WTC11 (cell line): ENCODE measurements at regions not wholly inside any gene's neighbourhood (a gene's known extent, or its start where the extent isn't known, plus 50 kb on each side); places are given as distances from the start of the nearest gene placed in this dataset.

Source experiments
- ATAC-seq: fragments of 200-7000 bp; cut with Tn5 transposase; 2 replicates; pipeline ENCODE4 v1.10.0; 2021; ENCODE audit warnings: mild to moderate bottlenecking, moderate library complexity
- CTCF ChIA-PET: fragments of 300-600 bp; sonication (Branson Sonifier 250); formaldehyde crosslinking; loops from one replicate; lab custom pipeline; 2021; ENCODE audit warnings: antibody characterized with exemption; lab: Charles Lee
- POLR2A ChIA-PET: fragments of 350-600 bp; sonication (Branson Sonifier 250); formaldehyde crosslinking; loops from one replicate; lab custom pipeline; 2021; ENCODE audit warnings: antibody characterized with exemption; lab: Charles Lee
- DNase-seq: peaks from one replicate; pipeline ENCODE4 v3.0.0; 2021; ENCODE audit warnings: low spot score
- H3K27ac Mint-ChIP-seq: 2 replicates; pipeline ENCODE4 v1.8.0; 2021; ENCODE audit warnings: mixed read lengths
- H3K27me3 Mint-ChIP-seq: 2 replicates; pipeline ENCODE4 v1.8.0; 2021; ENCODE audit warnings: low read depth, mild to moderate bottlenecking, moderate library complexity, mixed read lengths
- H3K36me3 Mint-ChIP-seq: 2 replicates; pipeline ENCODE4 v1.8.0; 2021; ENCODE audit warnings: mixed read lengths
- H3K4me1 Mint-ChIP-seq: 2 replicates; pipeline ENCODE4 v1.8.0; 2022; ENCODE audit warnings: mixed read lengths
- H3K4me3 Mint-ChIP-seq: 2 replicates; pipeline ENCODE4 v1.8.0; 2021; ENCODE audit warnings: mild to moderate bottlenecking, moderate library complexity, mixed read lengths
- H3K9me3 Mint-ChIP-seq: 2 replicates; pipeline ENCODE4 v1.8.0; 2021; ENCODE audit warnings: mixed read lengths
- ATF1 ChIP-seq: sonication (generic); formaldehyde crosslinking; IDR thresholded peaks from 2 replicates; pipeline ENCODE4 v1.8.1; 2023; ENCODE audit warnings: mild to moderate bottlenecking, moderate library complexity, missing genetic modification reagents
- CREM ChIP-seq: sonication (generic); formaldehyde crosslinking; IDR thresholded peaks from 2 replicates; pipeline ENCODE4 v1.8.1; 2022; ENCODE audit warnings: mild to moderate bottlenecking, missing genetic modification reagents, moderate library complexity
- ETV6 ChIP-seq: sonication (generic); formaldehyde crosslinking; IDR thresholded peaks from 2 replicates; pipeline ENCODE4 v1.8.1; 2022; ENCODE audit warnings: mild to moderate bottlenecking, missing genetic modification reagents
- GABPB1 ChIP-seq: sonication (generic); formaldehyde crosslinking; IDR thresholded peaks from 2 replicates; pipeline ENCODE4 v1.8.1; 2023; ENCODE audit warnings: mild to moderate bottlenecking, missing genetic modification reagents
- GTF2I ChIP-seq: fragments of 250-450 bp; sonication (Bioruptor Pico); conservative IDR thresholded peaks from 2 replicates; pipeline ENCODE4 v1.4.0; 2021; ENCODE audit warnings: mild to moderate bottlenecking
- NFE2L1 ChIP-seq: sonication (generic); formaldehyde crosslinking; IDR thresholded peaks from 2 replicates; pipeline ENCODE4 v1.8.1; 2023; ENCODE audit warnings: missing genetic modification reagents
- PRRX2 ChIP-seq: fragments of 250-450 bp; sonication (Bioruptor Pico); IDR thresholded peaks from 2 replicates; pipeline ENCODE4 v1.8.0; 2021; ENCODE audit warnings: mild to moderate bottlenecking
- RORB ChIP-seq: fragments of 250-450 bp; sonication (Bioruptor Pico); IDR thresholded peaks from 2 replicates; pipeline ENCODE4 v1.9.0; 2021; ENCODE audit warnings: mild to moderate bottlenecking
- TEAD4 ChIP-seq: sonication (generic); formaldehyde crosslinking; IDR thresholded peaks from 2 replicates; pipeline ENCODE4 v1.8.0; 2022; ENCODE audit warnings: mild to moderate bottlenecking, missing genetic modification reagents
- TP53 ChIP-seq: sonication (generic); formaldehyde crosslinking; IDR thresholded peaks from 2 replicates; pipeline ENCODE4 v1.8.1; 2023; ENCODE audit warnings: mild to moderate bottlenecking, missing genetic modification reagents
- ZBTB21 ChIP-seq: sonication (generic); formaldehyde crosslinking; IDR thresholded peaks from 2 replicates; pipeline ENCODE4 v1.8.1; 2023; ENCODE audit warnings: mild to moderate bottlenecking, missing genetic modification reagents, borderline replicate concordance
- ZNF121 ChIP-seq: sonication (generic); formaldehyde crosslinking; IDR thresholded peaks from 2 replicates; pipeline ENCODE4 v1.8.0; 2023; ENCODE audit warnings: missing genetic modification reagents
- ZNF138 ChIP-seq: sonication (generic); formaldehyde crosslinking; conservative IDR thresholded peaks from 2 replicates; pipeline ENCODE4 v1.8.1; 2022; ENCODE audit warnings: mild to moderate bottlenecking, moderate library complexity, missing genetic modification reagents
- ZNF317 ChIP-seq: sonication (generic); formaldehyde crosslinking; IDR thresholded peaks from 2 replicates; pipeline ENCODE4 v1.8.1; 2023; ENCODE audit warnings: low read depth, mild to moderate bottlenecking, moderate library complexity, missing genetic modification reagents, borderline replicate concordance
- ZNF416 ChIP-seq: fragments of 250-450 bp; sonication (Bioruptor Pico); IDR thresholded peaks from 2 replicates; pipeline ENCODE4 v1.9.0; 2021; ENCODE audit warnings: mild to moderate bottlenecking, inconsistent platforms
- TF ChIP-seq, protein P1 (sequence below): sonication (generic); formaldehyde crosslinking; conservative IDR thresholded peaks from 2 replicates; pipeline ENCODE4 v1.8.1; 2022; ENCODE audit warnings: mild to moderate bottlenecking, missing genetic modification reagents
- TF ChIP-seq, protein P2 (sequence below): fragments of 250-450 bp; sonication (Bioruptor Pico); IDR thresholded peaks from 2 replicates; pipeline ENCODE4 v1.9.0; 2021; ENCODE audit warnings: mild to moderate bottlenecking, borderline replicate concordance
- TF ChIP-seq, protein P3 (sequence below): fragments of 200-600 bp; IDR thresholded peaks from 2 replicates; pipeline ENCODE4 v1.8.0; 2022; ENCODE audit warnings: antibody characterized with exemption
- TF ChIP-seq, protein P4 (sequence below): sonication (generic); formaldehyde crosslinking; IDR thresholded peaks from 2 replicates; pipeline ENCODE4 v1.8.1; 2022; ENCODE audit warnings: low read depth, mild to moderate bottlenecking, moderate library complexity, missing genetic modification reagents, borderline replicate concordance
- TF ChIP-seq, protein P5 (sequence below): sonication (generic); formaldehyde crosslinking; IDR thresholded peaks from 2 replicates; pipeline ENCODE4 v1.8.1; 2022; ENCODE audit warnings: low read depth, missing genetic modification reagents, borderline replicate concordance
- TF ChIP-seq, protein P6 (sequence below): sonication (generic); formaldehyde crosslinking; IDR thresholded peaks from 2 replicates; pipeline ENCODE4 v1.8.1; 2023; ENCODE audit warnings: mild to moderate bottlenecking, missing genetic modification reagents, borderline replicate concordance
- TF ChIP-seq, protein P7 (sequence below): fragments of 250-450 bp; sonication (Bioruptor Pico); IDR thresholded peaks from 2 replicates; pipeline ENCODE4 v1.8.0; 2021; ENCODE audit warnings: mild to moderate bottlenecking

DNA sequence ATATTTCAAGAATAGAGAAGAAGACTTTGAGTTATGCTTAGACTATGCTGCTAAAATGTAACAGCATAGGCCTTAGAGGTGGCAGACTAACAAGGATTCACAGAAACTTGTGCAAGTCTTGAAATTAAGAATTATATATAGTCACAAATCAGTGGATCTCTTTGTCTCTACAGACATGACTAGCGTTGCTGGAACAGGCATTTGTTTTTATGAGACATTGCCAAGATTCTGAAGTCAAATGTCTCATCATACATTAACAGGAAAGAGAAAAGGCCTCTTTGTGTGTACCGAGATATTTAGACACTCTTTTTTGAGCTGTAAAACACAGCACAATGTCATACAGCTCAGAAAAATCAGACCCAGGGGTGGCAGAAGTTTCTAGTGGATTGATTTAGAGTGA lies 207.1 kb downstream of the TMX3 start:
- POLR2A ChIA-PET, result no interaction called here
- no peak for ATAC-seq

DNA sequence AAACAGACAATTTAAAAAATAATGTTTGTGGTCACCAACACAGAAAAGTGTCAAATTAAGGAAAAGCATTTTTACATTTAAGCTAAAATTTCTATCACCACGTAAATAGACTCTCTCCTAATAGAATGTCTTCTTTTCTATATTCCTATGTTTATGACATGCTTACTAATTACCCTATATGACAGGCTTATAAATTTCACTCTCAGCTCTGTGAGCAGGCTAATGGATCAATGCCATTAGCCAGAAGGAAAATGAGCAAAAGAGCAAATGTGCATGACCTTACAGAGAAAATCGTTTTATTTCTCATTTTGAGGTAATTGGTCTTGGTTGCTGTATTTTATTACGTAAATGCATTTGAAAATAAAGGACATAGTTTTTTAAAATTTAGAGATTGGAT lies 209.7 kb downstream of the TMX3 start:
- Mint-ChIP-seq H3K27me3 (no peaks in the 10 kb centered on the region), H3K36me3 (no peaks in the 10 kb centered on the region)
- TF ChIP-seq ZBTB21 (CRISPR knock-in tag), result no peak
- no peak for TF ChIP-seq ZNF416
- no peak for TF ChIP-seq GTF2I (CRISPR knock-in tag)
- no peak for TF ChIP-seq GABPB1 (CRISPR knock-in tag)
- TF ChIP-seq PRRX2 (CRISPR knock-in tag), result no peak
- TF ChIP-seq, protein P1, sequence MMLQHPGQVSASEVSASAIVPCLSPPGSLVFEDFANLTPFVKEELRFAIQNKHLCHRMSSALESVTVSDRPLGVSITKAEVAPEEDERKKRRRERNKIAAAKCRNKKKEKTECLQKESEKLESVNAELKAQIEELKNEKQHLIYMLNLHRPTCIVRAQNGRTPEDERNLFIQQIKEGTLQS (CRISPR knock-in tag), result no peak
- TF ChIP-seq, protein P2, sequence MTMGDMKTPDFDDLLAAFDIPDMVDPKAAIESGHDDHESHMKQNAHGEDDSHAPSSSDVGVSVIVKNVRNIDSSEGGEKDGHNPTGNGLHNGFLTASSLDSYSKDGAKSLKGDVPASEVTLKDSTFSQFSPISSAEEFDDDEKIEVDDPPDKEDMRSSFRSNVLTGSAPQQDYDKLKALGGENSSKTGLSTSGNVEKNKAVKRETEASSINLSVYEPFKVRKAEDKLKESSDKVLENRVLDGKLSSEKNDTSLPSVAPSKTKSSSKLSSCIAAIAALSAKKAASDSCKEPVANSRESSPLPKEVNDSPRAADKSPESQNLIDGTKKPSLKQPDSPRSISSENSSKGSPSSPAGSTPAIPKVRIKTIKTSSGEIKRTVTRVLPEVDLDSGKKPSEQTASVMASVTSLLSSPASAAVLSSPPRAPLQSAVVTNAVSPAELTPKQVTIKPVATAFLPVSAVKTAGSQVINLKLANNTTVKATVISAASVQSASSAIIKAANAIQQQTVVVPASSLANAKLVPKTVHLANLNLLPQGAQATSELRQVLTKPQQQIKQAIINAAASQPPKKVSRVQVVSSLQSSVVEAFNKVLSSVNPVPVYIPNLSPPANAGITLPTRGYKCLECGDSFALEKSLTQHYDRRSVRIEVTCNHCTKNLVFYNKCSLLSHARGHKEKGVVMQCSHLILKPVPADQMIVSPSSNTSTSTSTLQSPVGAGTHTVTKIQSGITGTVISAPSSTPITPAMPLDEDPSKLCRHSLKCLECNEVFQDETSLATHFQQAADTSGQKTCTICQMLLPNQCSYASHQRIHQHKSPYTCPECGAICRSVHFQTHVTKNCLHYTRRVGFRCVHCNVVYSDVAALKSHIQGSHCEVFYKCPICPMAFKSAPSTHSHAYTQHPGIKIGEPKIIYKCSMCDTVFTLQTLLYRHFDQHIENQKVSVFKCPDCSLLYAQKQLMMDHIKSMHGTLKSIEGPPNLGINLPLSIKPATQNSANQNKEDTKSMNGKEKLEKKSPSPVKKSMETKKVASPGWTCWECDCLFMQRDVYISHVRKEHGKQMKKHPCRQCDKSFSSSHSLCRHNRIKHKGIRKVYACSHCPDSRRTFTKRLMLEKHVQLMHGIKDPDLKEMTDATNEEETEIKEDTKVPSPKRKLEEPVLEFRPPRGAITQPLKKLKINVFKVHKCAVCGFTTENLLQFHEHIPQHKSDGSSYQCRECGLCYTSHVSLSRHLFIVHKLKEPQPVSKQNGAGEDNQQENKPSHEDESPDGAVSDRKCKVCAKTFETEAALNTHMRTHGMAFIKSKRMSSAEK (CRISPR knock-in tag), result no peak
- no peak for TF ChIP-seq NFE2L1
- no peak for TF ChIP-seq ZNF121 (CRISPR knock-in tag)
- no peak for TF ChIP-seq RORB (CRISPR knock-in tag)
- no peak for TF ChIP-seq ZNF138
- TF ChIP-seq, protein P3, sequence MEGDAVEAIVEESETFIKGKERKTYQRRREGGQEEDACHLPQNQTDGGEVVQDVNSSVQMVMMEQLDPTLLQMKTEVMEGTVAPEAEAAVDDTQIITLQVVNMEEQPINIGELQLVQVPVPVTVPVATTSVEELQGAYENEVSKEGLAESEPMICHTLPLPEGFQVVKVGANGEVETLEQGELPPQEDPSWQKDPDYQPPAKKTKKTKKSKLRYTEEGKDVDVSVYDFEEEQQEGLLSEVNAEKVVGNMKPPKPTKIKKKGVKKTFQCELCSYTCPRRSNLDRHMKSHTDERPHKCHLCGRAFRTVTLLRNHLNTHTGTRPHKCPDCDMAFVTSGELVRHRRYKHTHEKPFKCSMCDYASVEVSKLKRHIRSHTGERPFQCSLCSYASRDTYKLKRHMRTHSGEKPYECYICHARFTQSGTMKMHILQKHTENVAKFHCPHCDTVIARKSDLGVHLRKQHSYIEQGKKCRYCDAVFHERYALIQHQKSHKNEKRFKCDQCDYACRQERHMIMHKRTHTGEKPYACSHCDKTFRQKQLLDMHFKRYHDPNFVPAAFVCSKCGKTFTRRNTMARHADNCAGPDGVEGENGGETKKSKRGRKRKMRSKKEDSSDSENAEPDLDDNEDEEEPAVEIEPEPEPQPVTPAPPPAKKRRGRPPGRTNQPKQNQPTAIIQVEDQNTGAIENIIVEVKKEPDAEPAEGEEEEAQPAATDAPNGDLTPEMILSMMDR, result no peak
- TF ChIP-seq, protein P4, sequence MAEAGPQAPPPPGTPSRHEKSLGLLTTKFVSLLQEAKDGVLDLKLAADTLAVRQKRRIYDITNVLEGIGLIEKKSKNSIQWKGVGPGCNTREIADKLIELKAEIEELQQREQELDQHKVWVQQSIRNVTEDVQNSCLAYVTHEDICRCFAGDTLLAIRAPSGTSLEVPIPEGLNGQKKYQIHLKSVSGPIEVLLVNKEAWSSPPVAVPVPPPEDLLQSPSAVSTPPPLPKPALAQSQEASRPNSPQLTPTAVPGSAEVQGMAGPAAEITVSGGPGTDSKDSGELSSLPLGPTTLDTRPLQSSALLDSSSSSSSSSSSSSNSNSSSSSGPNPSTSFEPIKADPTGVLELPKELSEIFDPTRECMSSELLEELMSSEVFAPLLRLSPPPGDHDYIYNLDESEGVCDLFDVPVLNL (CRISPR knock-in tag), result no peak
- no peak for TF ChIP-seq CREM (CRISPR knock-in tag)

More for the DNA sequence above, 207.1 kb downstream of the TMX3 start:
- no peaks in the 10 kb centered on the region for H3K27me3 Mint-ChIP-seq
- H3K36me3 Mint-ChIP-seq, result peaks cover 6% of the 10 kb centered on the region
- peaks cover 10% of the 10 kb centered on the region for H3K9me3 Mint-ChIP-seq
- no peak overlapping the region for H3K27ac Mint-ChIP-seq
- H3K4me3 Mint-ChIP-seq, result no peak overlapping the region
- CTCF ChIA-PET, result no interaction called here
- peaks cover 7% of the 10 kb centered on the region; the same call in 1 of the 2 replicates for H3K4me1 Mint-ChIP-seq
- DNase-seq, result no peak
- no peak for TF ChIP-seq TEAD4
- TF ChIP-seq TP53 (CRISPR knock-in tag), result no peak
- TF ChIP-seq ZNF416, result no peak
- TF ChIP-seq CREM (CRISPR knock-in tag), result no peak
- TF ChIP-seq, protein P5, sequence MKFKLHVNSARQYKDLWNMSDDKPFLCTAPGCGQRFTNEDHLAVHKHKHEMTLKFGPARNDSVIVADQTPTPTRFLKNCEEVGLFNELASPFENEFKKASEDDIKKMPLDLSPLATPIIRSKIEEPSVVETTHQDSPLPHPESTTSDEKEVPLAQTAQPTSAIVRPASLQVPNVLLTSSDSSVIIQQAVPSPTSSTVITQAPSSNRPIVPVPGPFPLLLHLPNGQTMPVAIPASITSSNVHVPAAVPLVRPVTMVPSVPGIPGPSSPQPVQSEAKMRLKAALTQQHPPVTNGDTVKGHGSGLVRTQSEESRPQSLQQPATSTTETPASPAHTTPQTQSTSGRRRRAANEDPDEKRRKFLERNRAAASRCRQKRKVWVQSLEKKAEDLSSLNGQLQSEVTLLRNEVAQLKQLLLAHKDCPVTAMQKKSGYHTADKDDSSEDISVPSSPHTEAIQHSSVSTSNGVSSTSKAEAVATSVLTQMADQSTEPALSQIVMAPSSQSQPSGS (CRISPR knock-in tag), result no peak
- no peak for TF ChIP-seq ATF1 (CRISPR knock-in tag)
- no peak for TF ChIP-seq ZNF317
- TF ChIP-seq, protein P6, sequence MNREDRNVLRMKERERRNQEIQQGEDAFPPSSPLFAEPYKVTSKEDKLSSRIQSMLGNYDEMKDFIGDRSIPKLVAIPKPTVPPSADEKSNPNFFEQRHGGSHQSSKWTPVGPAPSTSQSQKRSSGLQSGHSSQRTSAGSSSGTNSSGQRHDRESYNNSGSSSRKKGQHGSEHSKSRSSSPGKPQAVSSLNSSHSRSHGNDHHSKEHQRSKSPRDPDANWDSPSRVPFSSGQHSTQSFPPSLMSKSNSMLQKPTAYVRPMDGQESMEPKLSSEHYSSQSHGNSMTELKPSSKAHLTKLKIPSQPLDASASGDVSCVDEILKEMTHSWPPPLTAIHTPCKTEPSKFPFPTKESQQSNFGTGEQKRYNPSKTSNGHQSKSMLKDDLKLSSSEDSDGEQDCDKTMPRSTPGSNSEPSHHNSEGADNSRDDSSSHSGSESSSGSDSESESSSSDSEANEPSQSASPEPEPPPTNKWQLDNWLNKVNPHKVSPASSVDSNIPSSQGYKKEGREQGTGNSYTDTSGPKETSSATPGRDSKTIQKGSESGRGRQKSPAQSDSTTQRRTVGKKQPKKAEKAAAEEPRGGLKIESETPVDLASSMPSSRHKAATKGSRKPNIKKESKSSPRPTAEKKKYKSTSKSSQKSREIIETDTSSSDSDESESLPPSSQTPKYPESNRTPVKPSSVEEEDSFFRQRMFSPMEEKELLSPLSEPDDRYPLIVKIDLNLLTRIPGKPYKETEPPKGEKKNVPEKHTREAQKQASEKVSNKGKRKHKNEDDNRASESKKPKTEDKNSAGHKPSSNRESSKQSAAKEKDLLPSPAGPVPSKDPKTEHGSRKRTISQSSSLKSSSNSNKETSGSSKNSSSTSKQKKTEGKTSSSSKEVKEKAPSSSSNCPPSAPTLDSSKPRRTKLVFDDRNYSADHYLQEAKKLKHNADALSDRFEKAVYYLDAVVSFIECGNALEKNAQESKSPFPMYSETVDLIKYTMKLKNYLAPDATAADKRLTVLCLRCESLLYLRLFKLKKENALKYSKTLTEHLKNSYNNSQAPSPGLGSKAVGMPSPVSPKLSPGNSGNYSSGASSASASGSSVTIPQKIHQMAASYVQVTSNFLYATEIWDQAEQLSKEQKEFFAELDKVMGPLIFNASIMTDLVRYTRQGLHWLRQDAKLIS (CRISPR knock-in tag), result no peak
- TF ChIP-seq ETV6 (CRISPR knock-in tag), result no peak
- TF ChIP-seq, protein P7, sequence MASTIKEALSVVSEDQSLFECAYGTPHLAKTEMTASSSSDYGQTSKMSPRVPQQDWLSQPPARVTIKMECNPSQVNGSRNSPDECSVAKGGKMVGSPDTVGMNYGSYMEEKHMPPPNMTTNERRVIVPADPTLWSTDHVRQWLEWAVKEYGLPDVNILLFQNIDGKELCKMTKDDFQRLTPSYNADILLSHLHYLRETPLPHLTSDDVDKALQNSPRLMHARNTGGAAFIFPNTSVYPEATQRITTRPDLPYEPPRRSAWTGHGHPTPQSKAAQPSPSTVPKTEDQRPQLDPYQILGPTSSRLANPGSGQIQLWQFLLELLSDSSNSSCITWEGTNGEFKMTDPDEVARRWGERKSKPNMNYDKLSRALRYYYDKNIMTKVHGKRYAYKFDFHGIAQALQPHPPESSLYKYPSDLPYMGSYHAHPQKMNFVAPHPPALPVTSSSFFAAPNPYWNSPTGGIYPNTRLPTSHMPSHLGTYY (CRISPR knock-in tag), result no peak

More for the DNA sequence above, 209.7 kb downstream of the TMX3 start:
- Mint-ChIP-seq H3K4me1 (peaks cover 7% of the 10 kb centered on the region; the same call in 1 of the 2 replicates), H3K9me3 (no peaks in the 10 kb centered on the region), H3K4me3 (no peak overlapping the region), H3K27ac (no peak overlapping the region)
- no peak for ATAC-seq
- ChIA-PET POLR2A (no interaction called here), CTCF (no interaction called here)
- no peak for DNase-seq
